ENCODE measurements at regions not wholly inside any gene's neighbourhood (a gene's known extent, or its start where the extent isn't known, plus 50 kb on each side); places are given as distances from the start of the nearest gene placed in this dataset.

- no peak for TF ChIP-seq ZNF462 (CRISPR knock-in tag; IDR thresholded peaks at IDR 0.05)
Observed at GRCh38 chr6:105802703-105803102, 283.4 kb upstream of the PRDM1 start (continued).

GRCh38 chr6:105800871-105801270 lies 285.3 kb upstream of the PRDM1 start:
- no peak overlapping the region for H3K4me3 ChIP-seq
- DNase-seq (ENCODE audit: low spot score) (no peak), ATAC-seq (no peak)
- peaks cover 10% of the 10 kb centered on the region; the same call in 1 of the 2 replicates for H3K9me2 ChIP-seq (ENCODE audit: insufficient read depth)
- no peak overlapping the region for H3K4me2 ChIP-seq
- H3F3A ChIP-seq (replicated peaks; ENCODE audit: low read depth): no peaks in the 10 kb centered on the region
- H2AFZ ChIP-seq: no peak overlapping the region
- Mint-ChIP-seq H3K27ac (no peak overlapping the region), H3K27me3 (ENCODE audit: insufficient read depth, low read depth, poor library complexity) (no peaks in the 10 kb centered on the region), H3K4me3 (no peak overlapping the region), H3K9me3 (no peaks in the 10 kb centered on the region), H3K4me1 (peaks cover under 1% of the 10 kb centered on the region; the same call in 2 of the 3 replicates), H3K36me3 (ENCODE audit: low read depth) (no peaks in the 10 kb centered on the region)
- H4K20me1 ChIP-seq (replicated peaks; ENCODE audit: insufficient read depth): no peaks in the 10 kb centered on the region
- H3K27me3 ChIP-seq (ENCODE audit: insufficient read depth): no peaks in the 10 kb centered on the region
- H3K36me3 ChIP-seq (ENCODE audit: insufficient read depth): no peaks in the 10 kb centered on the region
- no peaks in the 10 kb centered on the region for H3K79me2 ChIP-seq (replicated peaks; ENCODE audit: insufficient read depth)
- no peaks in the 10 kb centered on the region for H3K4me1 ChIP-seq (ENCODE audit: insufficient read depth)
- no peak overlapping the region for H3K27ac ChIP-seq (ENCODE audit: low read depth)
- no peak for TF ChIP-seq ZNF114 (CRISPR knock-in tag; IDR thresholded peaks at IDR 0.05)
- no peak for TF ChIP-seq ZNF331 (CRISPR knock-in tag; IDR thresholded peaks at IDR 0.05; ENCODE audit: low read depth)
- no peak for TF ChIP-seq NANOG (IDR thresholded peaks at IDR 0.05; ENCODE audit: borderline replicate concordance)
- TF ChIP-seq REST (IDR thresholded peaks at IDR 0.05; ENCODE audit: unreplicated experiment): no peak
- no peak for TF ChIP-seq EZH2 (IDR thresholded peaks at IDR 0.05; ENCODE audit: low read depth, unreplicated experiment)
- TF ChIP-seq CREB1 (CRISPR knock-in tag; IDR thresholded peaks at IDR 0.05; ENCODE audit: low read depth): no peak
- TF ChIP-seq ETS1 (IDR thresholded peaks at IDR 0.05): no peak
- no peak for TF ChIP-seq JUNB (IDR thresholded peaks at IDR 0.05; ENCODE audit: unreplicated experiment)
- no peak for TF ChIP-seq CTCF (conservative IDR thresholded peaks at IDR 0.05; ENCODE audit: low read depth in 2 of 2)
- no peak for TF ChIP-seq STAT1 (IDR thresholded peaks at IDR 0.05; ENCODE audit: unreplicated experiment)
- TF ChIP-seq POLR2AphosphoS5 (IDR thresholded peaks at IDR 0.05; ENCODE audit: low read depth): no peak
- no peak for TF ChIP-seq EZH2phosphoT487 (IDR thresholded peaks at IDR 0.05; ENCODE audit: unreplicated experiment)
